NT2/D1 (cell line): ENCODE measurements at regions not wholly inside any gene's neighbourhood (a gene's known extent, or its start where the extent isn't known, plus 50 kb on each side); places are given as distances from the start of the nearest gene placed in this dataset.

Source experiments
- DNase-seq: peaks from one replicate; pipeline ENCODE4 v3.0.0-alpha.2; 2011; ENCODE audit warnings: low read depth, low spot score
- H3K27me3 ChIP-seq: 2 replicates; pipeline ENCODE4 v1.6.0; 2011; ENCODE audit warnings: mild to moderate bottlenecking; ENCODE audit not compliant: insufficient read length, insufficient read depth
- H3K36me3 ChIP-seq: 2 replicates; pipeline ENCODE4 v1.6.1; 2011; ENCODE audit warnings: mild to moderate bottlenecking, low read length, mixed read lengths; ENCODE audit not compliant: insufficient read depth, insufficient read length
- H3K4me1 ChIP-seq: 2 replicates; pipeline ENCODE4 v1.5.1; 2011; ENCODE audit not compliant: insufficient read depth, insufficient read length
- H3K4me3 ChIP-seq: 2 replicates; pipeline ENCODE4 v1.5.1; 2011; ENCODE audit warnings: low read depth; ENCODE audit not compliant: insufficient read length
- H3K9ac ChIP-seq: 2 replicates; pipeline ENCODE4 v1.6.0; 2011; ENCODE audit warnings: low read depth; ENCODE audit not compliant: insufficient read length
- H3K9me3 ChIP-seq: 2 replicates; pipeline ENCODE4 v1.5.1; 2011; ENCODE audit warnings: mild to moderate bottlenecking, low read length; ENCODE audit not compliant: insufficient read depth
- SUZ12 ChIP-seq: IDR thresholded peaks from 2 replicates; pipeline ENCODE4 v1.6.1; 2011; ENCODE audit not compliant: insufficient read length, insufficient read depth; ENCODE audit errors: extremely low read depth
- YY1 ChIP-seq: IDR thresholded peaks from 2 replicates; pipeline ENCODE4 v1.6.1; 2011; ENCODE audit not compliant: insufficient read length, insufficient read depth
- ZNF274 ChIP-seq: IDR thresholded peaks from 2 replicates; pipeline ENCODE4 v1.6.1; 2011; ENCODE audit warnings: mild to moderate bottlenecking, low read depth, low read length

GRCh38 chr2:37471994-37472393 is 127.6 kb downstream of the QPCT start:
- H3K9ac ChIP-seq, result no peak overlapping the region
- TF ChIP-seq SUZ12 (no peak), YY1 (no peak), ZNF274 (no peak)
- H3K4me3 ChIP-seq, result no peak overlapping the region
- no peaks in the 10 kb centered on the region for H3K4me1 ChIP-seq
- no peaks in the 10 kb centered on the region for H3K9me3 ChIP-seq
- no peaks in the 10 kb centered on the region for H3K36me3 ChIP-seq
- no peak for DNase-seq
- no peaks in the 10 kb centered on the region for H3K27me3 ChIP-seq

GRCh38 chr2:37472959-37473358 is 128.5 kb downstream of the QPCT start:
- Histone ChIP-seq H3K9ac (no peak overlapping the region), H3K9me3 (no peaks in the 10 kb centered on the region), H3K4me1 (no peaks in the 10 kb centered on the region), H3K36me3 (no peaks in the 10 kb centered on the region), H3K27me3 (no peaks in the 10 kb centered on the region), H3K4me3 (no peak overlapping the region)
- no peak for TF ChIP-seq ZNF274
- no peak for TF ChIP-seq YY1
- TF ChIP-seq SUZ12, result no peak
- peak; percentile 6 for DNase-seq

GRCh38 chr2:37476411-37476810 is 132.0 kb downstream of the QPCT start:
- no peak for TF ChIP-seq ZNF274
- TF ChIP-seq SUZ12, result no peak
- no peak for TF ChIP-seq YY1
- H3K27me3 ChIP-seq, result no peaks in the 10 kb centered on the region
- DNase-seq, result no peak
- no peaks in the 10 kb centered on the region for H3K4me1 ChIP-seq
- H3K9ac ChIP-seq, result no peak overlapping the region
- H3K36me3 ChIP-seq, result no peaks in the 10 kb centered on the region
- no peak overlapping the region for H3K4me3 ChIP-seq
- H3K9me3 ChIP-seq, result peaks cover 8% of the 10 kb centered on the region

- Histone ChIP-seq H3K9ac (no peak overlapping the region), H3K27me3 (no peaks in the 10 kb centered on the region), H3K36me3 (no peaks in the 10 kb centered on the region), H3K4me3 (no peak overlapping the region), H3K9me3 (peaks cover 17% of the 10 kb centered on the region), H3K4me1 (no peaks in the 10 kb centered on the region)
- TF ChIP-seq SUZ12, result no peak
- no peak for TF ChIP-seq ZNF274
- no peak for TF ChIP-seq YY1
- DNase-seq, result no peak
Observed at GRCh38 chr2:37477921-37478320, 133.5 kb downstream of the QPCT start.

- no peak for TF ChIP-seq ZNF274
- TF ChIP-seq YY1, result no peak
- no peak for TF ChIP-seq SUZ12
- DNase-seq, result no peak
- Histone ChIP-seq H3K27me3 (no peaks in the 10 kb centered on the region), H3K36me3 (no peaks in the 10 kb centered on the region), H3K4me1 (no peaks in the 10 kb centered on the region), H3K9ac (no peak overlapping the region), H3K9me3 (peaks cover 17% of the 10 kb centered on the region), H3K4me3 (no peak overlapping the region)
Observed at GRCh38 chr2:37481244-37481643, 136.8 kb downstream of the QPCT start.

GRCh38 chr2:37489041-37489456 is 144.6 kb downstream of the QPCT start:
- no peaks in the 10 kb centered on the region for H3K27me3 ChIP-seq
- DNase-seq, result no peak
- H3K9me3 ChIP-seq, result no peaks in the 10 kb centered on the region
- no peak for TF ChIP-seq YY1
- TF ChIP-seq ZNF274, result no peak
- TF ChIP-seq SUZ12, result no peak
- no peaks in the 10 kb centered on the region for H3K36me3 ChIP-seq
- no peak overlapping the region for H3K4me3 ChIP-seq
- H3K9ac ChIP-seq, result no peak overlapping the region
- H3K4me1 ChIP-seq, result no peaks in the 10 kb centered on the region

GRCh38 chr2:37489536-37489935 is 145.1 kb downstream of the QPCT start:
- Histone ChIP-seq H3K9ac (no peak overlapping the region), H3K4me3 (no peak overlapping the region), H3K36me3 (no peaks in the 10 kb centered on the region), H3K9me3 (no peaks in the 10 kb centered on the region), H3K27me3 (no peaks in the 10 kb centered on the region), H3K4me1 (no peaks in the 10 kb centered on the region)
- TF ChIP-seq ZNF274 (no peak), YY1 (no peak), SUZ12 (no peak)
- DNase-seq, result no peak

- Histone ChIP-seq H3K4me3 (no peak overlapping the region), H3K4me1 (no peaks in the 10 kb centered on the region), H3K9me3 (no peaks in the 10 kb centered on the region), H3K27me3 (no peaks in the 10 kb centered on the region), H3K36me3 (no peaks in the 10 kb centered on the region), H3K9ac (no peak overlapping the region)
- no peak for DNase-seq
- no peak for TF ChIP-seq SUZ12
- no peak for TF ChIP-seq YY1
- TF ChIP-seq ZNF274, result no peak
Observed at GRCh38 chr2:37493425-37493824, 149.0 kb downstream of the QPCT start.
